Activated T-cell treated with anti-CD3 and anti-CD28 coated beads, Interleukin-2, amount 50 U/mL, for 24 hours (primary cell): ENCODE measurements at regions not wholly inside any gene's neighbourhood (a gene's known extent, or its start where the extent isn't known, plus 50 kb on each side); places are given as distances from the start of the nearest gene placed in this dataset.
"Not testable (repeated sequence)": the region's sequence is repeated elsewhere in the genome, so short reads cannot be mapped to it uniquely, and the experiment has no call there.

ENCODE experiments used
- DNase-seq: peaks from one replicate; pipeline ENCODE4 v3.0.0-alpha.2; 2020
- H3K27ac Mint-ChIP-seq: 2 replicates; pipeline ENCODE4 v1.8.0; 2020; ENCODE audit warnings: mild to moderate bottlenecking, mixed read lengths
- H3K27me3 Mint-ChIP-seq: 2 replicates; pipeline ENCODE4 v1.8.0; 2020; ENCODE audit warnings: mixed read lengths
- H3K36me3 Mint-ChIP-seq: 2 replicates; pipeline ENCODE4 v1.8.0; 2020; ENCODE audit warnings: low read depth, mixed read lengths
- H3K4me1 Mint-ChIP-seq: 2 replicates; pipeline ENCODE4 v1.8.0; 2020; ENCODE audit warnings: low read depth, mixed read lengths
- H3K4me3 Mint-ChIP-seq: 2 replicates; pipeline ENCODE4 v1.8.0; 2020; ENCODE audit warnings: mild to moderate bottlenecking, moderate library complexity, mixed read lengths
- H3K9me3 Mint-ChIP-seq: 2 replicates; pipeline ENCODE4 v1.8.0; 2020; ENCODE audit warnings: mixed read lengths

GRCh38 chr3:64361962-64362735 lies 136.9 kb upstream of the PRICKLE2 start:
- no peak for DNase-seq
- peaks cover 4% of the 10 kb centered on the region for H3K27me3 Mint-ChIP-seq
- no peaks in the 10 kb centered on the region for H3K36me3 Mint-ChIP-seq
- H3K27ac Mint-ChIP-seq, result no peak overlapping the region
- H3K9me3 Mint-ChIP-seq, result no peaks in the 10 kb centered on the region
- H3K4me3 Mint-ChIP-seq, result no peak overlapping the region
- peaks cover 1% of the 10 kb centered on the region for H3K4me1 Mint-ChIP-seq

GRCh38 chr3:64361036-64361435 lies 135.8 kb upstream of the PRICKLE2 start:
- not testable (repeated sequence) for H3K27ac Mint-ChIP-seq, DNase-seq, H3K36me3 Mint-ChIP-seq, H3K9me3 Mint-ChIP-seq, H3K4me3 Mint-ChIP-seq, H3K4me1 Mint-ChIP-seq, H3K27me3 Mint-ChIP-seq

GRCh38 chr3:64360280-64360679 lies 135.0 kb upstream of the PRICKLE2 start:
- no peak for DNase-seq
- H3K4me3 Mint-ChIP-seq, result no peak overlapping the region
- no peaks in the 10 kb centered on the region for H3K36me3 Mint-ChIP-seq
- H3K9me3 Mint-ChIP-seq, result no peaks in the 10 kb centered on the region
- H3K27ac Mint-ChIP-seq, result no peak overlapping the region
- H3K4me1 Mint-ChIP-seq, result peaks cover 10% of the 10 kb centered on the region
- peaks cover 2% of the 10 kb centered on the region for H3K27me3 Mint-ChIP-seq

GRCh38 chr3:64359735-64360134 lies 134.5 kb upstream of the PRICKLE2 start:
- Mint-ChIP-seq H3K4me1 (peaks cover 15% of the 10 kb centered on the region), H3K27me3 (peaks cover 2% of the 10 kb centered on the region), H3K4me3 (no peak overlapping the region), H3K9me3 (no peaks in the 10 kb centered on the region), H3K27ac (no peak overlapping the region), H3K36me3 (no peaks in the 10 kb centered on the region)
- no peak for DNase-seq

GRCh38 chr3:64358853-64359252 lies 133.6 kb upstream of the PRICKLE2 start:
- no peaks in the 10 kb centered on the region for H3K36me3 Mint-ChIP-seq

GRCh38 chr3:64358176-64358575 lies 132.9 kb upstream of the PRICKLE2 start:
- H3K27ac Mint-ChIP-seq, result no peak overlapping the region
- H3K9me3 Mint-ChIP-seq, result no peaks in the 10 kb centered on the region
- DNase-seq, result no peak
- H3K27me3 Mint-ChIP-seq, result peaks cover 2% of the 10 kb centered on the region
- H3K4me3 Mint-ChIP-seq, result no peak overlapping the region
- peaks cover 16% of the 10 kb centered on the region for H3K4me1 Mint-ChIP-seq
- no peaks in the 10 kb centered on the region for H3K36me3 Mint-ChIP-seq

More at GRCh38 chr3:64358853-64359252, 133.6 kb upstream of the PRICKLE2 start:
- no peak for DNase-seq
- H3K4me3 Mint-ChIP-seq, result no peak overlapping the region
- peaks cover 2% of the 10 kb centered on the region for H3K27me3 Mint-ChIP-seq
- no peaks in the 10 kb centered on the region for H3K9me3 Mint-ChIP-seq
- no peak overlapping the region for H3K27ac Mint-ChIP-seq
- H3K4me1 Mint-ChIP-seq, result peaks cover 16% of the 10 kb centered on the region

GRCh38 chr3:64357481-64357880 lies 132.2 kb upstream of the PRICKLE2 start:
- Mint-ChIP-seq H3K27me3 (peaks cover 2% of the 10 kb centered on the region), H3K36me3 (no peaks in the 10 kb centered on the region), H3K27ac (no peak overlapping the region), H3K4me1 (peaks cover 16% of the 10 kb centered on the region), H3K4me3 (no peak overlapping the region), H3K9me3 (no peaks in the 10 kb centered on the region)
- DNase-seq, result no peak

- no peaks in the 10 kb centered on the region for H3K36me3 Mint-ChIP-seq
- peaks cover 1% of the 10 kb centered on the region for H3K27me3 Mint-ChIP-seq
- peaks cover 22% of the 10 kb centered on the region for H3K4me1 Mint-ChIP-seq
- H3K27ac Mint-ChIP-seq, result peak overlapping the region; percentile 20
- H3K4me3 Mint-ChIP-seq, result no peak overlapping the region
- no peaks in the 10 kb centered on the region for H3K9me3 Mint-ChIP-seq
- no peak for DNase-seq
Observed at GRCh38 chr3:64355401-64355807, 130.1 kb upstream of the PRICKLE2 start.

- Mint-ChIP-seq H3K27me3 (no peaks in the 10 kb centered on the region), H3K9me3 (no peaks in the 10 kb centered on the region), H3K27ac (peak overlapping the region; percentile 20), H3K36me3 (no peaks in the 10 kb centered on the region), H3K4me3 (no peak overlapping the region), H3K4me1 (peaks cover 24% of the 10 kb centered on the region)
- no peak for DNase-seq
Observed at GRCh38 chr3:64354956-64355355, 129.7 kb upstream of the PRICKLE2 start.

GRCh38 chr3:64354221-64354620 lies 129.0 kb upstream of the PRICKLE2 start:
- H3K27ac Mint-ChIP-seq, result no peak overlapping the region

GRCh38 chr3:64353226-64353625 lies 128.0 kb upstream of the PRICKLE2 start:
- no peaks in the 10 kb centered on the region for H3K36me3 Mint-ChIP-seq
- H3K27ac Mint-ChIP-seq, result no peak overlapping the region
- no peaks in the 10 kb centered on the region for H3K27me3 Mint-ChIP-seq
- no peak for DNase-seq
- no peak overlapping the region for H3K4me3 Mint-ChIP-seq
- peaks cover 24% of the 10 kb centered on the region for H3K4me1 Mint-ChIP-seq
- no peaks in the 10 kb centered on the region for H3K9me3 Mint-ChIP-seq

More at GRCh38 chr3:64354221-64354620, 129.0 kb upstream of the PRICKLE2 start:
- Mint-ChIP-seq H3K9me3 (no peaks in the 10 kb centered on the region), H3K4me1 (peaks cover 24% of the 10 kb centered on the region), H3K4me3 (no peak overlapping the region), H3K36me3 (no peaks in the 10 kb centered on the region), H3K27me3 (no peaks in the 10 kb centered on the region)
- no peak for DNase-seq

GRCh38 chr3:64352639-64352992 lies 127.3 kb upstream of the PRICKLE2 start:
- no peak for DNase-seq
- H3K27ac Mint-ChIP-seq, result no peak overlapping the region
- no peaks in the 10 kb centered on the region for H3K9me3 Mint-ChIP-seq
- no peak overlapping the region for H3K4me3 Mint-ChIP-seq
- no peaks in the 10 kb centered on the region for H3K36me3 Mint-ChIP-seq
- H3K27me3 Mint-ChIP-seq, result no peaks in the 10 kb centered on the region
- peaks cover 24% of the 10 kb centered on the region for H3K4me1 Mint-ChIP-seq

- Mint-ChIP-seq H3K27me3 (no peaks in the 10 kb centered on the region), H3K9me3 (no peaks in the 10 kb centered on the region), H3K4me1 (peaks cover 22% of the 10 kb centered on the region), H3K4me3 (no peak overlapping the region), H3K36me3 (no peaks in the 10 kb centered on the region), H3K27ac (no peak overlapping the region)
- DNase-seq, result no peak
Observed at GRCh38 chr3:64351713-64352638, 126.7 kb upstream of the PRICKLE2 start.

GRCh38 chr3:64349551-64349950 lies 124.3 kb upstream of the PRICKLE2 start:
- H3K27ac Mint-ChIP-seq, result no peak overlapping the region
- H3K9me3 Mint-ChIP-seq, result no peaks in the 10 kb centered on the region
- no peak overlapping the region for H3K4me3 Mint-ChIP-seq
- peaks cover 8% of the 10 kb centered on the region for H3K4me1 Mint-ChIP-seq
- no peaks in the 10 kb centered on the region for H3K36me3 Mint-ChIP-seq
- no peak for DNase-seq
- peaks cover 8% of the 10 kb centered on the region for H3K27me3 Mint-ChIP-seq

- Mint-ChIP-seq H3K9me3 (no peaks in the 10 kb centered on the region), H3K27me3 (peaks cover 18% of the 10 kb centered on the region), H3K36me3 (no peaks in the 10 kb centered on the region), H3K4me3 (no peak overlapping the region), H3K27ac (no peak overlapping the region), H3K4me1 (peaks cover under 1% of the 10 kb centered on the region)
- DNase-seq, result no peak
Observed at GRCh38 chr3:64345371-64345770, 120.1 kb upstream of the PRICKLE2 start.
